ENCODE measurements at regions not wholly inside any gene's neighbourhood (a gene's known extent, or its start where the extent isn't known, plus 50 kb on each side); places are given as distances from the start of the nearest gene placed in this dataset.
A peak's percentile ranks its signal among the peaks of the same experiment; 100 is the strongest.
"Not testable (repeated sequence)": the region's sequence is repeated elsewhere in the genome, so short reads cannot be mapped to it uniquely, and the experiment has no call there.

GRCh38 chr3:163513149-163513657 lies 1565.1 kb downstream of the SI start:
- DNase-seq = no peak

- no peak for DNase-seq
Observed at GRCh38 chr3:163508206-163508605, 1570.1 kb downstream of the SI start.

DNA sequence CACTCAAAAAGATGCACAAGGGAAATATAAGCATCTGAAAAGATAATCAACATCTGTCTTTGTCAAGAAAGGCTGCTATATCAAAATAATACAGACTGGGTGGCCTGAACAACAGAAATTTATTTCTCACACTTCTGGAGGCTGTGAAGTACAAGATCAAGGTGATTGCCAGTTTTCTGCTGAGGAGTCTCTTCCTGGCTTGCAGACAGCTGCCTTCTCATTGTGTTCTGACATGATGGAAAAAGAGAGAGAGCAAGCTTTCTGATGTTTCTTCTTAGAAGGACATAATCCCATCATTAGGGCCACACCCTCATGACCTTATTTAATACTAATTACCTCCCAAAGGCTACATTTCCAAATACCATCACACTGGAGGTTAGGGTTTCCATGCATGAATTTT lies 1573.3 kb downstream of the SI start:
- DNase-seq = no peak

GRCh38 chr3:163499736-163500219 lies 1578.5 kb downstream of the SI start:
- DNase-seq = not testable (repeated sequence)

DNA sequence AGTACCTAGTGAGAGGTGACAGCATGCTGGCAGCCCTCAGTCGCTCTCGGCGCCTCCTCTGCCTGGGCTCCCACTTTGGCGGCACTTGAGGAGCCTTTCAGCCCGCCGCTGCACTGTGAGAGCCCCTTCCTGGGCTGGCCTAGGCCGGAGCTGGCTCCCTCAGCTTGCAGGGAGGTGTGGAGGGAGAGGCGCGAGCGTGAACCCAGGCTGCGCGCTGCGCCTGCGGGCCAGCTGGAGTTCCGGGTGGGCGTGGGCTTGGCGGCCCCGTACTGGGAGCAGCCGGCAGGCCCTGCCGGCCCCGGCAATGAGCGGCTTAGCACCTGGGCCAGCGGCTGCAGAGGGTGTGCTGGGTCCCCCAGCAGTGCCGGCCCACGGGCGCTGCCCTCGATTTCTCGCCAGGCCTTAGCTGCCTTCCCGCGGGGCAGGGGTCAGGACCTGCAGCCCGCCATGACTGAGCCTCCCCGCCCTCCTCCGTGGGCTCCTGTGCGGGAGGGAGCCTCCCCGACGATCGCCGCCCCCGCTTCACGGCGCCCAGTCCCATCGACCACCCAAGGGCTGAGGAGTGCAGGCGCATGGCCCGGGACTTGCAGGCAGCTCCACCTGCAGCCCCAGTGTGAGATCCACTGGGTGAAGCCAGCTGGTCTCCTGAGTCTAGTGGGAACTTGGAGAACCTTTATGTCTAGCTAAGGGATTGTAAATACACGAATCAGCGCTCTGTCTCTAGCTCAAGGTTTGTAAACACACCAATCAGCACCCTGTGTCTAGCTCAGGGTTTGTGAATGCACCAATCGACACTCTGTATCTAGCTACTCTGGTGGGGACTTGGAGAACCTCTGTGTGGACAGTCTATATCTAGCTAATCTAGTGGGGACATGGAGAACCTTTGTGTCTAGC lies 1579.2 kb downstream of the SI start:
- DNase-seq = not testable (repeated sequence)

- DNase-seq = no peak
Observed at GRCh38 chr3:163491714-163492113, 1586.6 kb downstream of the SI start.

GRCh38 chr3:163490119-163490518 lies 1588.2 kb downstream of the SI start:
- peak; percentile 2 for DNase-seq

DNA sequence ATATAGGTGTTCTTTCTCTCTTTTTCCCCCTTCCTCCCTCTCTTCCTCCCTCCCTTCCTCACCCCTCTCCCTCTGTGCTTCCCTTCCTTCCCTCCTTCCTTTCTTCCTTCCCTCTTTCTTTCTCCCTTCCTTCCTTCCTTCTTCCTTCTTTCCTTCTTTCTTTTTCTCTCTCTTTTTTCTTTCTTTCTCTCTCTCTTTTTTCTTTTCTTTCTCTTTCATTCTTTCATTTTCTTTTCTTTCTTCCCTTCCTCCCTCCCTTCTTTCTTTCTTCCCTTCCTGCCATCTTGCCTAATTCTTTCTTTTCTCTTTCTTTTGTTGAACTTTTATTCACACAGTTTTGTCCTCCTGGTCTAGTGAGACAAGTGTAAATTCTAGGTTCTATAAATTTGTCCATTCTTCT lies 1595.6 kb downstream of the SI start:
- no peak for DNase-seq

DNA sequence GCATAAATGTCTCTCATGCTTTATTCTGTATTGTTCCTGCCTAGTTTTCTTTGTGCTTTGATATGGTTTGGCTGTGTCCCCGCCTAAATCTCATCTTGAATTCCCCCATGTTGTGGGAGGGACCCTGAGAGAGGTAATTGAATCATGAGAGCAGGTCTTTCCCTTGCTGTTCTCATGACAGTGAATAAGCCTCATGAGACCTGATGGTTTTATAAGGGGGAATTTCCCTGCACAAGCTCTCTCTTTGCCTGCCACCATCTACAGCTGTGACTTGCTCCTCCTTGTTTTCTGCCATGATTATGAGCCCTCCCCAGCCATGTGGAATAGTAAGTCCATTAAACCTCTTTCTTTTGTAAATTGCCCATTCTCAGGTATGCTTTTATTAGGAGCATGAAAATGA lies 1596.6 kb downstream of the SI start:
- DNase-seq = no peak

- DNase-seq = no peak
Observed at GRCh38 chr3:163476179-163476578, 1602.1 kb downstream of the SI start.

- no peak for DNase-seq
Observed at GRCh38 chr3:163474766-163475165, 1603.5 kb downstream of the SI start.

GRCh38 chr3:163468531-163469335 lies 1609.6 kb downstream of the SI start:
- DNase-seq = no peak

DNA sequence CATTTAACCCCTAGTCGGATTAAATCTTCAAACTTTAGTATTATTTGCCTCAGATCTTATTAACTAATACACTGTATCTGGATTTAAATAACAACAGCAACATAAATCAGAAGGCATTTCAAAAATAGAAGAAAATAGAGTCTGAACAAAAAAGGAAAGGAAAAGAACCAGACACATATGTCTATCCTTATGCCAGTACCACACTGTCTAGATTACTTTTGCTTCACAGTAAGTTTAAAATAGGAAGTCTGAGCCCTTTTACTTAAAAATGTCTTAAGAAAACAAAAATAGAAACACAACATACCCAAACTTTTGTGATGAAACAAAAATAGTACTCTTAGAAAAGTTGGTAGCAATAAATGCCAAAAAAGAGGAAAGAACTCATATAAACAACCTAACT lies 1615.8 kb downstream of the SI start:
- DNase-seq = no peak

DNA sequence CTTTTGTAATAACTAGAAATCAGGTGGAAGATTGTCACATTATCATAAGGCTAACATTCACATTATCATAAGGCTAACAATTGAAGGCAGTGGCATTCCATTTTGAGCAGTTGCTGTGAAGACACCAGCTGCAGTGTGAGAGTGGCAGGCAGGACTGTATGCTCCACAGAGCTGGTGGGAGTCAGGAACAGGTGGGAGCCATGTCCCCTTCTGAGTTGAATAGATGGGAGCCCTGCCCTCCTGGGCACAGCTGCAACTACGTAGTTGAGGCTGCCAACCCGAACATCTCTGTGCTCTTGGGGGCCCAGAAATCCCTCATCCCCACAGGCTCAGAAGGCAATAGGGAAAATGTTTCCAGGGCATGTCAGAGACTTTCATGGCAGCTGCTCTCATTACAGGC lies 1627.6 kb downstream of the SI start:
- DNase-seq = no peak

- DNase-seq = no peak
Observed at GRCh38 chr3:163438760-163439159, 1639.5 kb downstream of the SI start.

DNA sequence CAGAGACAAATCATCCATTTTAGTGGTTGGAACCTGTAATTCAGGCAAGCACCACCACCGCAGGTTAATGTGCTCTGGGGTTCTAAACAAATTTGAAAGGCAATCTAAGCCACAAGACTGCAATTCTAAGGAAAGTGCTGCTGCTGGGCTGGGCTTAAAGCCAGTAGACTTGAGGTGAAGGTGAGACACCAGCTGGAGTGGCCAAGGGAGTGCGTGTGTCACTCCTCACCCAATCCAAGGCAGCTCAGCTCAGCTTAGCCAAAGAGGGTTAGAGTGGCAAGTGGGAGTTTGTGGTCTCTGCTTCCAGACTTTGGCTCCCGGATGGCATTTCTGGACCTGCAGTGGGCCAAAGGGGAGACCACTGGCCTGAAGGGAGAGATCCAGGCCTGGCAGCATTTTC lies 1655.6 kb downstream of the SI start:
- no peak for DNase-seq

DNA sequence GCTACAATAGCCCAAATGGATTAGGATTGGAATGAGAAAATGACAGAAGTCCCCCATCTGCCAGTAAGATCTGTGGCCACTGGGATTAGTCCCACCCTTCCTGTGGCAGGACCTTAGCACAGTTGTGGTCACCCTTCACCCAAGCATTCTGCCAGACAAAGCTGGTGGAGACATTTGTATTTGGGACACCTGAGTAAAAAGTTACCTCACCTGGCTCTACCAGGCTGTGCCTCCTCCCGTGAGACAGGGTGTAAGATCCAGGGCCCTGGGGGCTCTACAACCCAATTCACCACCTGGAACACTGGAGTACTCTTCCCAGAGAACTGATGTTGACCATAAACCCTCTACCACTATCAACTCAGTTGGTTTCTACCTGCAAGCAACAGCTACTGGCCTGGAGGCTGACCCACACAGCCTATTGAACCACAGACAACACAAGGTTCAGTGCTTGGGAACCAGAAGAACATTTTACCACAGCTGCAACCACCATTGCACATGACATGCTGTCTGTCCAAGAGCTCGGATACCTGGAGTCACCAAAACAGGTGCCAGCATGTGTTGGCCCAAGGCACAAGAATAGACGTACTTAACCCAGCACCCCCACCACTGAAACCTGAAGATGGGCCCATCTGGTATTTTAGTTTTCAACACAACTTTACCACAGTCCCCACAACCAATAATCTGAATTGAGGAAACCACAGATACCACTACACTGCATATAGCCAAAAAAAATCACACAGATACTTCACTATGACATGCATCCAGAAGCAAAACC lies 1686.7 kb downstream of the SI start:
- no peak for DNase-seq

GRCh38 chr3:163384383-163384782 lies 1693.9 kb downstream of the SI start:
- no peak for DNase-seq

DNA sequence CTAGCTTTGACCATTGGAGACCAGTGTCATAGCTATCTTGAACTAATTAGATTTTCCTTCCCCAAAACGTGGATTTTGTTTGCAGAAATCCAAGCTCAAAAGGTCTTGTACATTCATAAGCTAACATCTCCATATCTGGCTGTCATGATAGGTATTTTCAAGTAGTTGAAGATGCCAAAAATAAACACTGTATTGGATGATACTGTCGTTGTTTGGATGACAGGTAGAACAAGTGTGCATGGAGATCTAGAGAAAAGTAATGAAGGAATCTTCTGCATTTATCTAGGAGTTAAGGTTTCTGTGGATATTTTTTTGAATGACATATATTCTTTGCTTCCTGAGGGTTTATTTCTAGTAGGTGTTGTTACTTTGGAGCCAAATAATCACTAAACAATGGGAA lies 1696.1 kb downstream of the SI start:
- no peak for DNase-seq

GRCh38 chr3:163368168-163368567 lies 1710.1 kb downstream of the SI start:
- no peak for DNase-seq

DNA sequence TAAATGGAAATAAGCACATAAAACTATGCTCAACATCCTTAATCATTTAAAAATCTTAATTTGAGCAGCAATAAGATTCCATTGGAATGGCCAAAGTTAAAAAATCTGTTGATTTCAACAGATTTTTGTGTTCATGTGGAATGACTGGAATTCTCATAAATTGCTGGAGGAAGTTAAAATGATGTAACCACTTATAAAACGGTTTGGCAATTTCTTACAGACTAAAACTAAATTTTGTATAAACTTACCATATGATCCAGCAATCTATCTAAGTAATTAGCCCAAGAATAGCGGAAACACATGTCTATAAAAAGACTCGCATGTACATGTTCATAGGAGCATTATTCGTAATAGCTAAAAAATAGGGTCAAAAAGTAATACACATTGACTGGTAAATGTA lies 1713.6 kb downstream of the SI start:
- no peak for DNase-seq

DNA sequence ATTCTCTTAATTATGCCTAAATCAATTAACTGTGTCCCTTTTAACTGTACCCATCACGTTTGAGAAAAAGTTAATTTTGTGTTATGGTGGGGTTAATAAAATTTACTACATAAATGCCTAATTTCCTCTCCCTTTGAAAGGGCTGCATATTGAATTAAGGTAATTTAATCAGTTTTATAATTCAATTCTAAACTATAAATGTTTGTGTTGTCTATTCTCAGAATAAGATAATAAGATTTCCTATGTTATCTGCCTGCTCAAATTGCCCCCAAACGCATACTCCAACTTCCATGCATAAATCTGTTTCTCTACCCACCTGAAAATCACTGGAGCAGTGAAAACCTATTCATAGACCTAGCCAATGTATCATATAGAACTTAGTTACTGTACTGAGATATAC lies 1716.1 kb downstream of the SI start:
- no peak for DNase-seq

- not testable (repeated sequence) for DNase-seq
Observed at GRCh38 chr3:163361357-163361878, 1716.9 kb downstream of the SI start.

Data from DMS153 (cell line).